Stimulated activated CD8-positive, alpha-beta memory T cell treated with anti-CD3 and anti-CD28 coated beads, Interleukin-4, amount 100 ng/mL, for 24 hours (primary cell): ENCODE measurements at regions not wholly inside any gene's neighbourhood (a gene's known extent, or its start where the extent isn't known, plus 50 kb on each side); places are given as distances from the start of the nearest gene placed in this dataset.

Experiments
- DNase-seq: peaks from one replicate; pipeline ENCODE4 v3.0.0-alpha.2; 2020; ENCODE audit warnings: low read depth

GRCh38 chr4:129897111-129897510 is 801.2 kb downstream of the C4orf33 start:
- DNase-seq, result no peak

- DNase-seq, result no peak
Observed at GRCh38 chr4:129899849-129900248, 803.9 kb downstream of the C4orf33 start.

GRCh38 chr4:129900430-129900953 is 804.5 kb downstream of the C4orf33 start:
- no peak for DNase-seq

GRCh38 chr4:129901205-129901604 is 805.3 kb downstream of the C4orf33 start:
- DNase-seq, result no peak

- no peak for DNase-seq
Observed at GRCh38 chr4:129903861-129904260, 807.9 kb downstream of the C4orf33 start.

GRCh38 chr4:129905256-129905655 is 809.3 kb downstream of the C4orf33 start:
- no peak for DNase-seq

GRCh38 chr4:129908117-129908516 is 812.2 kb downstream of the C4orf33 start:
- DNase-seq, result no peak

GRCh38 chr4:129916991-129917390 is 821.0 kb downstream of the C4orf33 start:
- no peak for DNase-seq

- no peak for DNase-seq
Observed at GRCh38 chr4:129917651-129918050, 821.7 kb downstream of the C4orf33 start.

GRCh38 chr4:129926936-129927335 is 831.0 kb downstream of the C4orf33 start:
- no peak for DNase-seq

- no peak for DNase-seq
Observed at GRCh38 chr4:129929052-129929451, 833.1 kb downstream of the C4orf33 start.

GRCh38 chr4:129929984-129930383 is 834.0 kb downstream of the C4orf33 start:
- no peak for DNase-seq

GRCh38 chr4:129950217-129950616 is 854.3 kb downstream of the C4orf33 start:
- DNase-seq, result no peak

- no peak for DNase-seq
Observed at GRCh38 chr4:129966175-129966574, 870.2 kb downstream of the C4orf33 start.

GRCh38 chr4:129968366-129968765 is 872.4 kb downstream of the C4orf33 start:
- no peak for DNase-seq

GRCh38 chr4:129968778-129969177 is 872.8 kb downstream of the C4orf33 start:
- DNase-seq, result no peak

- DNase-seq, result no peak
Observed at GRCh38 chr4:129970801-129971200, 874.8 kb downstream of the C4orf33 start.

- no peak for DNase-seq
Observed at GRCh38 chr4:129971419-129971818, 875.5 kb downstream of the C4orf33 start.

- no peak for DNase-seq
Observed at GRCh38 chr4:129972257-129972656, 876.3 kb downstream of the C4orf33 start.

GRCh38 chr4:129974730-129975129 is 878.8 kb downstream of the C4orf33 start:
- DNase-seq, result no peak

- no peak for DNase-seq
Observed at GRCh38 chr4:129978315-129978714, 882.4 kb downstream of the C4orf33 start.

- DNase-seq, result no peak
Observed at GRCh38 chr4:129988957-129989356, 893.0 kb downstream of the C4orf33 start.

GRCh38 chr4:129994715-129995114 is 898.8 kb downstream of the C4orf33 start:
- no peak for DNase-seq

- no peak for DNase-seq
Observed at GRCh38 chr4:129998436-129999150, 902.6 kb downstream of the C4orf33 start.
